Type B pancreatic cell (in vitro differentiated cells): ENCODE measurements at regions not wholly inside any gene's neighbourhood (a gene's known extent, or its start where the extent isn't known, plus 50 kb on each side); places are given as distances from the start of the nearest gene placed in this dataset.
A peak's percentile ranks its signal among the peaks of the same experiment; 100 is the strongest.

ENCODE experiments used
- DNase-seq: peaks from one replicate; pipeline ENCODE4 v3.0.0; 2021; ENCODE audit warnings: mixed read lengths; ENCODE audit not compliant: unreplicated experiment; ENCODE audit errors: extremely low spot score
- H3K27ac Mint-ChIP-seq: 2 replicates; pipeline ENCODE4 v1.8.0; 2021; ENCODE audit warnings: mild to moderate bottlenecking, mixed read lengths
- H3K27me3 Mint-ChIP-seq: 2 replicates; pipeline ENCODE4 v1.8.0; 2021; ENCODE audit warnings: mixed read lengths
- H3K36me3 Mint-ChIP-seq: 2 replicates; pipeline ENCODE4 v1.8.0; 2021; ENCODE audit warnings: mixed read lengths
- H3K4me1 Mint-ChIP-seq: one replicate; pipeline ENCODE4 v1.8.0; 2021; ENCODE audit warnings: mixed read lengths; ENCODE audit not compliant: unreplicated experiment
- H3K4me3 Mint-ChIP-seq: 2 replicates; pipeline ENCODE4 v1.8.0; 2021; ENCODE audit warnings: mild to moderate bottlenecking, mixed read lengths
- H3K9me3 Mint-ChIP-seq: 2 replicates; pipeline ENCODE4 v1.8.0; 2021; ENCODE audit warnings: mixed read lengths
- CTCF ChIP-seq: fragments of 200-600 bp; sonication (generic); conservative IDR thresholded peaks from 2 replicates; pipeline ENCODE4 v1.5.0; 2021; ENCODE audit warnings: antibody characterized with exemption, mild to moderate bottlenecking

GRCh38 chr15:37764733-37765191 lies 169.7 kb upstream of the TMCO5A start:
- DNase-seq, result no peak
- no peaks in the 10 kb centered on the region for H3K27me3 Mint-ChIP-seq

GRCh38 chr15:37765786-37766185 lies 168.7 kb upstream of the TMCO5A start:
- H3K9me3 Mint-ChIP-seq, result peaks cover 7% of the 10 kb centered on the region
- H3K27me3 Mint-ChIP-seq, result no peaks in the 10 kb centered on the region
- no peak for TF ChIP-seq CTCF
- H3K36me3 Mint-ChIP-seq, result no peaks in the 10 kb centered on the region
- H3K4me1 Mint-ChIP-seq, result no peaks in the 10 kb centered on the region
- no peak overlapping the region for H3K4me3 Mint-ChIP-seq
- H3K27ac Mint-ChIP-seq, result no peak overlapping the region
- DNase-seq, result no peak

More at GRCh38 chr15:37764733-37765191, 169.7 kb upstream of the TMCO5A start:
- H3K27ac Mint-ChIP-seq, result no peak overlapping the region
- no peaks in the 10 kb centered on the region for H3K36me3 Mint-ChIP-seq
- no peaks in the 10 kb centered on the region for H3K4me1 Mint-ChIP-seq
- peaks cover 7% of the 10 kb centered on the region for H3K9me3 Mint-ChIP-seq
- H3K4me3 Mint-ChIP-seq, result no peak overlapping the region
- peak; percentile 78 for TF ChIP-seq CTCF

GRCh38 chr15:37767841-37768455 lies 166.5 kb upstream of the TMCO5A start:
- TF ChIP-seq CTCF, result no peak

GRCh38 chr15:37771465-37771864 lies 163.0 kb upstream of the TMCO5A start:
- H3K4me1 Mint-ChIP-seq, result no peaks in the 10 kb centered on the region
- no peak overlapping the region for H3K4me3 Mint-ChIP-seq
- no peak for DNase-seq
- no peaks in the 10 kb centered on the region for H3K27me3 Mint-ChIP-seq
- H3K36me3 Mint-ChIP-seq, result no peaks in the 10 kb centered on the region
- no peaks in the 10 kb centered on the region for H3K9me3 Mint-ChIP-seq
- TF ChIP-seq CTCF, result no peak
- H3K27ac Mint-ChIP-seq, result no peak overlapping the region

More at GRCh38 chr15:37767841-37768455, 166.5 kb upstream of the TMCO5A start:
- Mint-ChIP-seq H3K4me1 (no peaks in the 10 kb centered on the region), H3K27me3 (no peaks in the 10 kb centered on the region), H3K4me3 (no peak overlapping the region), H3K36me3 (no peaks in the 10 kb centered on the region), H3K27ac (no peak overlapping the region), H3K9me3 (peaks cover 7% of the 10 kb centered on the region)
- no peak for DNase-seq

GRCh38 chr15:37773111-37773860 lies 161.2 kb upstream of the TMCO5A start:
- no peak for TF ChIP-seq CTCF
- no peaks in the 10 kb centered on the region for H3K4me1 Mint-ChIP-seq
- no peaks in the 10 kb centered on the region for H3K9me3 Mint-ChIP-seq
- no peaks in the 10 kb centered on the region for H3K36me3 Mint-ChIP-seq
- no peak overlapping the region for H3K27ac Mint-ChIP-seq
- no peaks in the 10 kb centered on the region for H3K27me3 Mint-ChIP-seq
- no peak overlapping the region for H3K4me3 Mint-ChIP-seq
- DNase-seq, result no peak
